Activated CD8-positive, alpha-beta memory T cell treated with anti-CD3 and anti-CD28 coated beads, Interleukin-2, amount 50 U/mL, for 4 hours (primary cell): ENCODE measurements at regions not wholly inside any gene's neighbourhood (a gene's known extent, or its start where the extent isn't known, plus 50 kb on each side); places are given as distances from the start of the nearest gene placed in this dataset.
"Not testable (repeated sequence)": the region's sequence is repeated elsewhere in the genome, so short reads cannot be mapped to it uniquely, and the experiment has no call there.

ENCODE experiments used
- DNase-seq: peaks from one replicate; pipeline ENCODE4 v3.0.0-alpha.2; 2020

GRCh38 chr18:67815280-67815679 is 298.8 kb upstream of the DSEL start:
- DNase-seq = no peak

- no peak for DNase-seq
Observed at GRCh38 chr18:67813380-67814028, 297.0 kb upstream of the DSEL start.

- DNase-seq = no peak
Observed at GRCh38 chr18:67805261-67805660, 288.7 kb upstream of the DSEL start.

- DNase-seq = no peak
Observed at GRCh38 chr18:67794521-67794920, 278.0 kb upstream of the DSEL start.

- no peak for DNase-seq
Observed at GRCh38 chr18:67790527-67790926, 274.0 kb upstream of the DSEL start.

GRCh38 chr18:67789165-67789545 is 272.6 kb upstream of the DSEL start:
- no peak for DNase-seq

- no peak for DNase-seq
Observed at GRCh38 chr18:67788310-67789164, 272.0 kb upstream of the DSEL start.

GRCh38 chr18:67783196-67783946 is 266.9 kb upstream of the DSEL start:
- DNase-seq = no peak

GRCh38 chr18:67778016-67778415 is 261.5 kb upstream of the DSEL start:
- DNase-seq = no peak

GRCh38 chr18:67776929-67777328 is 260.4 kb upstream of the DSEL start:
- DNase-seq = no peak

GRCh38 chr18:67771271-67771670 is 254.8 kb upstream of the DSEL start:
- DNase-seq = no peak

GRCh38 chr18:67770520-67770919 is 254.0 kb upstream of the DSEL start:
- DNase-seq = no peak

GRCh38 chr18:67766930-67767329 is 250.4 kb upstream of the DSEL start:
- DNase-seq = no peak

GRCh38 chr18:67752211-67752610 is 235.7 kb upstream of the DSEL start:
- not testable (repeated sequence) for DNase-seq

GRCh38 chr18:67742954-67743353 is 226.4 kb upstream of the DSEL start:
- no peak for DNase-seq

- no peak for DNase-seq
Observed at GRCh38 chr18:67742525-67742924, 226.0 kb upstream of the DSEL start.

- DNase-seq = no peak
Observed at GRCh38 chr18:67735506-67735905, 219.0 kb upstream of the DSEL start.

- DNase-seq = no peak
Observed at GRCh38 chr18:67733088-67733487, 216.6 kb upstream of the DSEL start.

GRCh38 chr18:67731851-67732250 is 215.3 kb upstream of the DSEL start:
- DNase-seq = no peak

GRCh38 chr18:67730886-67731285 is 214.4 kb upstream of the DSEL start:
- DNase-seq = no peak

- no peak for DNase-seq
Observed at GRCh38 chr18:67728364-67728763, 211.8 kb upstream of the DSEL start.

GRCh38 chr18:67726882-67727281 is 210.4 kb upstream of the DSEL start:
- no peak for DNase-seq

GRCh38 chr18:67717800-67718199 is 201.3 kb upstream of the DSEL start:
- no peak for DNase-seq

- no peak for DNase-seq
Observed at GRCh38 chr18:67715567-67715966, 199.0 kb upstream of the DSEL start.
